Right renal pelvis (tissue), 4 donors: ENCODE measurements at regions not wholly inside any gene's neighbourhood (a gene's known extent, or its start where the extent isn't known, plus 50 kb on each side); places are given as distances from the start of the nearest gene placed in this dataset.

Source experiments
- DNase-seq, 4 donors: peaks; one replicate each; pipeline ENCODE4 v3.0.0-alpha.2; 2013; ENCODE audit warnings: low read depth in 4 of 4, low spot score in 3 of 4, missing footprints in 1 of 4

DNA sequence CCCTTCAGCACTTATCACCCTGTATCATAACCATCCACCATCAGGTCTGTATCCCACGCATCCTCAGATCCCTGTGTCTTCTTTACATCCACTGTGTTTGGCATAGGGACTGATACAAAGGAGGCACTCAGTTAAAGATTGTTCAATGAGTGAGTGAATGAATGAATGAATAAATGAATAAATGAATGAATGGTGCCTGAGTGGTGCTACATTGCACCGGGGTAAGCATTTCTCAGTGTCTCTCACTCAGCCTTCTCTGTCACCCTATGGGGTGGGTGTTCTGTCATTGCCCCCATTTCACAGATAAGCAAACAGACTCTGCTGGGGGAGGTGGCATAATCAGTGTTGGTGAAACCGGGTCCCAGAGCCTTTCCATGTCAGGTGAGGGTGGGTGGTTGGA, 56.6 kb upstream of the ID3 start:
- DNase-seq = no peak

DNA sequence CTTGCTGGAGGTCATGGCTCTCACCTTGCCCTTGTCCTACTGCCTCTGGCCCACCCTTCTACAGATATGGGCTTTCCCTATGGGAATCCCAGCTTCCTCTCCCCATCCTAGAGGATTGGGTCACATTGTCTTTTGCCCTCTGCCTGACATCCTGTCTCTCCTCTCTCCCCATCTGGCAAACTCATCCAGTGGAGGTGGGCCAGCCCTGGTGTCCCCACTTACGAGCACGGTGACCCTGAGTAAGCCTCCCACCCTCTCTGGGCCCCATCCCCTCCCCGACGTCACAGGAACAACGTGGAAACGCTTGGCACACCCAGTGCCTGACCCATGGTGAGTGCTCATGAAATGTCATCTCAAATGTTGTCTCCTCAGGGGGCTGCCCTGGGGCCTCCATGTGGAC, 56.1 kb upstream of the ID3 start:
- DNase-seq = no peak

DNA sequence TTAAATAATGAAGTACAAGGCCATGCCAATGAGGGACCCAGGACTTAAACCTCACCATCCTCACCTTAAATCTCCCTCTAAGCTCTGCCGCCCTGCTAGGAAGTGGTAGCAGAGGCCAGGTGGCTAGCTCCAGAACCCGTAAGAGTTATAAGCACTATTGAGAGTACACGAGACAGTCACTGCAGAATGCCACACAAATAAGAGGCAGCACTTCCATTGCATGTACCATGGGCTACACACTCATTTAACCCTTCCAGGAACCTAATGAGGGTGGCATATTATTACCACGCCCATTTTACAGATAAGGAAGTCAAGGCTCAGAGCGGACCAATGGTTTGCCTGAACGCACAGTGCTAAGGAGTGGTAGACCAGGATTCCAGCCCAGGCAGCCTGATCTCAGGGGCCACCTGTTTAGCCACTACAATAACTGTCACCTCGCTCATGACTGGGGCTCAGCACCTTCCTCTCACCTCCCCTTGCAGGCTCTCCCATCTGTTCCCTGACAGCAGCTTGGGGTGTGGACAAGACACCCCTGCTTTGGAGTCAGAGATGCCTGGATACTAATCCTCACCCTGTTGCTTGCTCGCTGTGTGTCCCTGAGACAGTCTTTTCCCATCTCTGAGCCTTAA, 54.8 kb upstream of the ID3 start:
- DNase-seq = no peak

DNA sequence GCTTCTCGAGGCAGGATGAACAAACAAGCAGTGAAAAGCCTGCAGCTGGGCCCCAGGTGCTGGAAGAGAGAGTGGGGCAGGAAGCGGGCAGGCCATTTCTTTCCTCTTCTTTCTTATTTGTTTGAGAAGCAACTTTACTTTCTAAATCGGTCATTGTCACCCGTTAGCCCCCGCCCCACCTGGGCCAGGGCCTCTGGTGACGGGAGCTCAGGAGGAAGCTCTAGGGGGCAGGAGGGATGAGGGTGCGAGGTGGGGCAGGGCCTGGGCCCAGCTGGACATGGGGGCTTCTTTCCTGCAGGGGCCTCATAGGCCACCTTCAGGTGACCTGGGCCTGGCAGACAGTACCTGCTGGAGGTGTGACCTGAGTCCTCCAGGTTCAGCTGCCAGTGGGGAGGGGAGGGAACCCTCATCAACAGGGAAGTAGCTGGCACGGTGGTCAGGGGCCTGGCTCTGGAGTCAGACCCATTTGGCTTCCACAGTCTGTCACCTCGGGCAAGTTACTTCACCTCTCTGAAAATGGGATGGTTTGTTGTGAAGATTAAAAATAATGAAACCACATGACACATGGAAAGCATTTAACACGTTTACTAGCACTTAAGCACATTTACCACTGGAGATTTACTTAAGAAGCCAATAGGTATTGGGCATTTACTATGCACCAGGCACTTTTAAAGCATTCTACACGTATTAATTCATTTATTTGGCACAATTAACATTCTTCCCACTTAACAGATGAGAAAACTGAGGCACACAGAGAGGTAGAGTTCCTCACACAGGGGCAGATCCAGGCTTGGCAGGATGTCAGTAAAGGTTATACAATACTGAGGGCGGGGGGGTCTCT, 54.1 kb upstream of the ID3 start:
- no peak for DNase-seq

DNA sequence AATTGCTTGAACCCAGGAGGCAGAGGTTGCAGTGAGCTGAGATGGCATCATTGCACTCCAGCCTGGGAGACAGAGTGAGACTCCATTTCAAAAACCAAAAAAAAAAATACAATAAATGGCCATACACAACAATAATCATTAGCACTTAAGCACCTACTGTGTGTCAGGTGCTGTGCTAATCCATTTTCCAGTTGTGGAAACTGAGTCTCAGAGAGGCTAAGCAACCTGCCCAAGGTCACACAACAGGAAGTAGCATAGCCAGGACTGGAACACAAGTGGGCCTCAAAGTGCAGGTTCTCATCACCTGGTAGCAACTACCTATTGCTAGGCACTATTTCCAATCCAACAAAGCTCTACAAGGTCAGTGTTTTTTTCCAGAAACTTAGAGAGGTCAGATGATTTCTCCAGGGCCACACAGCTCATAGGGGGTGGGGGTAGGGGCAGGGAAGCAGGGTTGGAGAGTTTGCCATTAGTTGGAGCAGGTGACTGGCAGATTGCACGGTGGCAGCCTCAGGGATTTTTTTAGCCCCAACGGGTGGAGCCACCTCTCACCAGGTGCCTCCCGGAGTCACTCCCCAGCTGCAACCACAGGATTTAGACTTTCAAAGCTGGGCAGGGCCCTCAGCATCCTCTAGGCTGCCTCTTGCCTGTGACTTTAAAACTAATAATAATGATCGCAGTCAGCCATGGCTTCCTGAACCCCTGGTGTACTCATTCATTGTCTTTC, 52.5 kb upstream of the ID3 start:
- no peak for DNase-seq

DNA sequence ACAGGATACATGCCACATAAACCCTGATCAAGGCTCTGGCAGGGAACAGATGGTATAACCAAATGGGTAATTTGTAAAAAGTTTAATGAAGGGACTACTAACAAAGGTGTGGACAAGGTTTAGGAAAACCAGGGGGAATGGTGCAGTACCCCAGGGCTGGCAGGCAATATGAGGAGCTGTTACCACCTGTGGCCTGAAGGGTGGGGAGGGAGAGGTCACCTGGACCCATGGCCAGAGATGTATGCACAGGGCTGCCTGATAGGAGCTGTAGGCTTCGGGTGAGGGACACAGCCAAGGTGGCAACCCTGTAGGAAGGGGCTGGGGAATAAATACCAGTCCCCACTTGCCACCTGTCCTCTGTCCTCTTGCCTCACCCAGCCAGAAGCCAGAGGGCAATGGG, 51.4 kb upstream of the ID3 start:
- no peak for DNase-seq

DNA sequence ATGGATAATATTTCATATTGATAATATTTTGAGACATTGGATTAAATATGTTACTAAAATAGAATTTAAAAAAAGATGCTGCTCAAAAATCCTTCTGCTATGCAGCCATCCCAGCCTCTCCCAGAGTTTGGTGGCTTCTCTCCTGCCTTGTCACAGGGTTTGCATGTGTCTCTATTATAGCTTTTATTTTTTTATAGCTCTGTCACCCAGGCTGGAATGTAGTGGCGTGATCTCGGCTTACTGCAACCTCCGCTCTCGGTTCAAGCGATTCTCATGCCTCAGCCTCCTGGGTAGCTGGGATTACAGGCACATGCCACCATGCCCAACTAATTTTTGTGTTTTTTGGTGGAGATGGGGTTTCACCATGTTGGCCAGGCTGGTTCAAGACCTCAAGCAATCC, 50.7 kb upstream of the ID3 start:
- DNase-seq = no peak
